22Rv1 (cell line): ENCODE measurements at regions not wholly inside any gene's neighbourhood (a gene's known extent, or its start where the extent isn't known, plus 50 kb on each side); places are given as distances from the start of the nearest gene placed in this dataset.

Experiments
- H3K27ac ChIP-seq: fragments of 450-650 bp; 2 replicates; pipeline ENCODE4 v1.5.1; 2017
- ZFX ChIP-seq: fragments of 450-650 bp; IDR thresholded peaks from 2 replicates; pipeline ENCODE4 v1.6.1; 2017; ENCODE audit warnings: antibody characterized with exemption, borderline replicate concordance
- TF ChIP-seq, protein P1 (sequence below): fragments of 450-650 bp; IDR thresholded peaks from 2 replicates; pipeline ENCODE4 v1.5.1; 2017; ENCODE audit warnings: mild to moderate bottlenecking

GRCh38 chr11:123303924-123304323 lies 108.9 kb upstream of the CLMP start:
- TF ChIP-seq ZFX = no peak
- TF ChIP-seq, protein P1, sequence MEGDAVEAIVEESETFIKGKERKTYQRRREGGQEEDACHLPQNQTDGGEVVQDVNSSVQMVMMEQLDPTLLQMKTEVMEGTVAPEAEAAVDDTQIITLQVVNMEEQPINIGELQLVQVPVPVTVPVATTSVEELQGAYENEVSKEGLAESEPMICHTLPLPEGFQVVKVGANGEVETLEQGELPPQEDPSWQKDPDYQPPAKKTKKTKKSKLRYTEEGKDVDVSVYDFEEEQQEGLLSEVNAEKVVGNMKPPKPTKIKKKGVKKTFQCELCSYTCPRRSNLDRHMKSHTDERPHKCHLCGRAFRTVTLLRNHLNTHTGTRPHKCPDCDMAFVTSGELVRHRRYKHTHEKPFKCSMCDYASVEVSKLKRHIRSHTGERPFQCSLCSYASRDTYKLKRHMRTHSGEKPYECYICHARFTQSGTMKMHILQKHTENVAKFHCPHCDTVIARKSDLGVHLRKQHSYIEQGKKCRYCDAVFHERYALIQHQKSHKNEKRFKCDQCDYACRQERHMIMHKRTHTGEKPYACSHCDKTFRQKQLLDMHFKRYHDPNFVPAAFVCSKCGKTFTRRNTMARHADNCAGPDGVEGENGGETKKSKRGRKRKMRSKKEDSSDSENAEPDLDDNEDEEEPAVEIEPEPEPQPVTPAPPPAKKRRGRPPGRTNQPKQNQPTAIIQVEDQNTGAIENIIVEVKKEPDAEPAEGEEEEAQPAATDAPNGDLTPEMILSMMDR = no peak
- no peak overlapping the region for H3K27ac ChIP-seq

DNA sequence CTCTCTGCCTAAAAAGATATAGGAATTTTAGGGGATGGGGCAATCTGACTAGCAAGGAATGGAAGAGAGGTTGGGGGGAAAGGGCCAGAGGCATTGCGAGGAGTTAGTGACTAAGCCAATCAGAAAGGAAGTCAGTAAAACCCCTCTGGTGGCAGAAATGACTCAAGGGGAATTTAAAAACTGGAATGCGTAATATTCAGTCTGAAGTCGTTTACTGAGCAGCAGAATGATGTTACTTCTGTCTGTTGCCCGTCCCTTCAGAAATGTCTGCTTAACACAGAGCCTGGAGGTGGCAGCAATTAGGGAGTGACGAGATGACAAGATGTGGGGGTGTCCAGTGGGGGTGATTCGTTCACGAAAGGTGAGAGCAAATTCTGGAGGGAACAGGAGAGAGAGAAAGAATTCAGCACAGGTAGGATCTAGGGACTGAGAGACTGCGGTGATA lies 107.7 kb upstream of the CLMP start:
- H3K27ac ChIP-seq = no peak overlapping the region
- TF ChIP-seq, protein P1 = no peak
- no peak for TF ChIP-seq ZFX

DNA sequence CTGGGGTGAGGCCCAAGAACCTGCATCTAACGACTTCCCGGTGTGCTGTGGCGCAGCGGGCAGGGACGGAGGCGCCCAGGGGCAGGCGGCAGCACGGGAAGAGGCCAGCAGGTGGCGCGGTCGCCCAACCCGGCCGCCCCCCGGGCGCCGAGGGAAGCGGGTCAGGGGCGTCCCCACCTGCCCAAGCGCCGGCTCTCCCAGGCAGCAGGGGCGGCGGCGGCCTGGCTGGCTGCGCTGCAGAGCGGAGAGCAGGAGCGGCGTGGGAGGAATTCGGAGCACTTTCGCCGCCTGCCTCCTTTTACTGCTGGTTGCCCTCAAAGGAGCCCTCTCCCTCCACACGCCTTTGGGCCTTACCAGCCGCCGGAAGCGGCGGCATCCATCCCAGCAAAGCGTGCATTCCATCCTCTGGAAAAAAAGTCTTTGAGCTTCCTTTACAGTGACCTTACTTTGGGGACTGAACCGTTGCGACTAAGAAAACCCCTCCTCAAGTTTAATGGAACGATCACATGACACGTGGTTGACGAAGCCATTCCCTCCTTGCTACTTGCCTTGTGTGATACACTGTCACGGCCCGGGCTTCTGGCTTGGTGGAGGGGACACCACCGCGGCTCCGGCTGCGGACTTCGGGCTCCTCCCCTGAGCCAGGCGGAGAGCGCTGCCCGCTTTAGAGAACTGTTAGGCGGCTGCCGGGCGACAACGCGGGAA lies 106.8 kb upstream of the CLMP start:
- H3K27ac ChIP-seq = no peak overlapping the region
- no peak for TF ChIP-seq ZFX
- TF ChIP-seq, protein P1 = peak; percentile 92

- no peak overlapping the region for H3K27ac ChIP-seq
Observed at GRCh38 chr11:123301013-123301591, 106.1 kb upstream of the CLMP start.

DNA sequence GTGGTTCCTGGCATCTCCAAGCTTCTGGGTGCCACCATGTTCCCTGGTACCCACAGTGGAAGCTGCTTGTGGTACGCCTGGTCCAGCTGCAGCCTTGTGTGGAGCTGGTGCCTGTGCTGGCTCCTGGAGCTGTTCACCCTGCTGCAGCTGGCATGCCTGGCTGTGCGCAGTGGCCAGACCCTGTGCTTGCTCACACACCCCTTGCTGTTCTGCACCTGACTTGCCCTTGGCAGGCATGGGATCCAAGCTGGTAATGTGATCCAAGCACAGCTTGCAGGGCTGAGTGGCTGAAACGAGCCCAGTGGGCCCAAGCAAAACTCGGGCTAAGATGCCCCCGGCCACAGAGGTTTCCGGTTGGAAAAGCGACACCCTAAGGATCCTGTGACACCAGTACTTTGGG lies 104.7 kb upstream of the CLMP start:
- no peak for TF ChIP-seq ZFX
- TF ChIP-seq, protein P1 = no peak
- no peak overlapping the region for H3K27ac ChIP-seq

More at GRCh38 chr11:123301013-123301591, 106.1 kb upstream of the CLMP start:
- TF ChIP-seq ZFX = no peak
- TF ChIP-seq, protein P1 = no peak

DNA sequence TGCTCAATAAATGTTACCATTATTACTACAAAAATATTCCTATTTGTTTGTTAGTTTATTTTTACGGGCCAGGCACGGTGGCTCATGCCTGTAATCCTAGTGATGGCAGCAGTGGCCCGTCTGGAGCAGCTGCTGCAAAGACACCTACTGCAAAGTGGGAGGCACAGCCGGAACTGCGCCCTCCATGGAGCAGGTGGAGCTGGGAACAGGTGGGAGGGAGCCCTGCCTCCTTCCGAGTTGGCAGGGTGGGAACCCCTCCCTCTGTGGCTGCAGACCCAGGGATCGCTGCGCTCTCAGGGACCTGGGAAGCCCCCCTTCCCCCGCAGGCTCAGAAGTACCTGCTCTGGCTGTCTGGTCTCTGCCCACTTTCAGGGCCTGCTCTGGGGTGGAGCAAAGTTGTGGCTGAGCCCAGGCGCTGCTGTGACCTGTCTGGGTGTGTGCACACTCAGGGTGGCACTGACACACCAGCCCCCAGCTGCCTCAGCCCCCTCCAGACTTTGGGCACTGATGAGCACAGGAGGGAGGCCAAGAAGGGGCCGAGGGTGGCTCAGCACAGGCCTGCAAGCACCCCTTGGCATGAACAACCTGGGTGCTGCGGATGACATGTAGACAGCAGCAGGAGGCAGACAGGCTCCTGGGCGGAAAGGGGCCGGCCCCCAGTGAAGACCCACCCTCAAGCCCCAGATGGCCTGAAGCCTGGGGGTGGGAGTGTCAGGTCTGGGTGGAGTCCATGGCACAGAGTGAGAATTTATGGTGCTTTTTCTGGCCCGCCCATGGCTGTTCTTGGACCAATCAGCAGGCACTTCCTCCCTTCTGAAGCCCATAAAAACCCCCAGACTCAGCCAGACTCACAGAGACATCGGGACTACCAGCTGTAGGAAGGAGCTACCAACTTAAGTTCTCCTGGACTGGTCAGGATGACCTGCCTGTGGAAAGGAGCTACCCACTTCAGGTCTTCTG lies 103.7 kb upstream of the CLMP start:
- no peak for TF ChIP-seq ZFX
- TF ChIP-seq, protein P1 = no peak
- no peak overlapping the region for H3K27ac ChIP-seq

GRCh38 chr11:123292647-123293046 lies 97.6 kb upstream of the CLMP start:
- H3K27ac ChIP-seq = no peak overlapping the region
- TF ChIP-seq, protein P1 = no peak
- no peak for TF ChIP-seq ZFX
